Keratinocyte (primary cell): ENCODE measurements at regions not wholly inside any gene's neighbourhood (a gene's known extent, or its start where the extent isn't known, plus 50 kb on each side); places are given as distances from the start of the nearest gene placed in this dataset.

ENCODE experiments used
- CTCF ChIP-seq, 3 experiments: IDR thresholded peaks in 1 of 3; conservative IDR thresholded peaks in 1 of 3; optimal IDR thresholded peaks in 1 of 3; 2 replicates in 2 of 3; 3 replicates in 1 of 3; pipeline versions ENCODE3 to v1.5.1; 2011; ENCODE audit warnings: low read length in 3 of 3, mild to moderate bottlenecking in 3 of 3, moderate library complexity in 2 of 3, control low read depth in 1 of 3, inconsistent platforms in 1 of 3; ENCODE audit not compliant: insufficient read depth in 2 of 3; ENCODE audit errors: extremely low read depth in 1 of 3
- EZH2 ChIP-seq: IDR thresholded peaks from one replicate; pipeline ENCODE4 v1.6.1; 2012; ENCODE audit warnings: inconsistent platforms, mild to moderate bottlenecking, low read length, moderate library complexity

GRCh38 chr2:120871016-120871635 is 135.5 kb downstream of the GLI2 start:
- TF ChIP-seq CTCF (optimal IDR thresholded peaks at IDR 0.05 in 1 of 3, IDR thresholded peaks at IDR 0.05 in 1 of 3, conservative IDR thresholded peaks at IDR 0.05 in 1 of 3; ENCODE audit: extremely low read depth in 1 of 3, insufficient read depth in 2 of 3, low read length in 3 of 3): no peak
- no peak for TF ChIP-seq EZH2
